Uterus (tissue), 3 donors: ENCODE measurements at regions not wholly inside any gene's neighbourhood (a gene's known extent, or its start where the extent isn't known, plus 50 kb on each side); places are given as distances from the start of the nearest gene placed in this dataset.

ENCODE experiments used
- DNase-seq, 2 donors: peaks; one replicate each; pipeline ENCODE4 v3.0.0-alpha.2; 2019 to 2020
- H3K27ac ChIP-seq, 2 donors: fragments of 200-600 bp; sonication (generic); 1 replicate in 1 of 2; 2 replicates in 1 of 2; pipeline ENCODE4 v1.5.1; 2016 to 2018
- H3K27me3 ChIP-seq, 2 donors: fragments of 200-600 bp; sonication (generic); one replicate each; pipeline ENCODE4 v1.5.1; 2018 to 2019; ENCODE audit warnings: control low read depth in 1 of 2
- H3K36me3 ChIP-seq, 2 donors: fragments of 200-600 bp; sonication (generic); one replicate each; pipeline ENCODE4 v1.5.1; 2019; ENCODE audit warnings: control low read depth in 1 of 2
- H3K4me1 ChIP-seq, 2 donors: fragments of 200-600 bp; sonication (generic); one replicate each; pipeline ENCODE4 v1.5.1; 2018 to 2019; ENCODE audit warnings: control low read depth in 1 of 2
- H3K4me3 ChIP-seq, 2 donors: fragments of 200-600 bp; sonication (generic); 1 replicate in 1 of 2; 2 replicates in 1 of 2; pipeline ENCODE4 v1.5.1; 2018 to 2019; ENCODE audit warnings: mild to moderate bottlenecking in 1 of 2
- H3K9me3 ChIP-seq, 2 donors: fragments of 200-600 bp; sonication (generic); one replicate each; pipeline ENCODE4 v1.5.1; 2019; ENCODE audit warnings: control low read depth in 1 of 2
- CTCF ChIP-seq, 4 experiments: fragments of 200-600 bp in 2 of 4; fragments of 450-650 bp in 2 of 4; sonication (generic) in 2 of 4; IDR thresholded peaks; one replicate each; pipeline ENCODE4 v1.5.1; 2016 to 2019; ENCODE audit warnings: antibody characterized with exemption in 4 of 4, mild to moderate bottlenecking in 2 of 4, moderate library complexity in 1 of 4
- POLR2A ChIP-seq, 2 donors: fragments of 450-650 bp; IDR thresholded peaks; one replicate each; pipeline ENCODE4 v1.6.1; 2016; ENCODE audit warnings: antibody characterized with exemption in 2 of 2, mild to moderate bottlenecking in 1 of 2, moderate library complexity in 1 of 2
- intact Hi-C: fragments of 100-400 bp; cut with DNase I; formaldehyde crosslinking; loops from one replicate; pipeline ENCODE4 v1.15.1; 2023; ENCODE audit warnings: low total_unique reads
- donor health status: DM: yes; HTN: yes; CAD: no.

- DNase-seq: no peak
- intact Hi-C loops: no loop called here
Observed at GRCh38 chr5:73325546-73325945, 123.0 kb downstream of the FOXD1 start.

GRCh38 chr5:73323466-73323865 lies 125.1 kb downstream of the FOXD1 start:
- no peaks in the 10 kb centered on the region for H3K9me3 ChIP-seq
- intact Hi-C loops: no loop called here
- H3K36me3 ChIP-seq: no peaks in the 10 kb centered on the region
- no peaks in the 10 kb centered on the region for H3K4me1 ChIP-seq
- no peaks in the 10 kb centered on the region for H3K27me3 ChIP-seq
- TF ChIP-seq POLR2A (IDR thresholded peaks at IDR 0.05) (no peak), CTCF (IDR thresholded peaks at IDR 0.05) (no peak)
- no peak for DNase-seq
- no peak overlapping the region for H3K27ac ChIP-seq
- H3K4me3 ChIP-seq: no peak overlapping the region

More at GRCh38 chr5:73325546-73325945, 123.0 kb downstream of the FOXD1 start:
- H3K4me1 ChIP-seq: no peaks in the 10 kb centered on the region
- H3K36me3 ChIP-seq: no peaks in the 10 kb centered on the region
- H3K27ac ChIP-seq: no peak overlapping the region
- no peaks in the 10 kb centered on the region for H3K27me3 ChIP-seq
- H3K4me3 ChIP-seq: no peak overlapping the region
- no peak for TF ChIP-seq CTCF (IDR thresholded peaks at IDR 0.05)
- TF ChIP-seq POLR2A (IDR thresholded peaks at IDR 0.05): no peak
- no peaks in the 10 kb centered on the region for H3K9me3 ChIP-seq

GRCh38 chr5:73322437-73323076 lies 126.0 kb downstream of the FOXD1 start:
- Histone ChIP-seq H3K27ac (no peak overlapping the region), H3K36me3 (no peaks in the 10 kb centered on the region), H3K9me3 (no peaks in the 10 kb centered on the region), H3K27me3 (no peaks in the 10 kb centered on the region), H3K4me1 (no peaks in the 10 kb centered on the region), H3K4me3 (no peak overlapping the region)
- intact Hi-C loops: no loop called here
- TF ChIP-seq POLR2A (IDR thresholded peaks at IDR 0.05) (no peak), CTCF (IDR thresholded peaks at IDR 0.05) (no peak)
- no peak for DNase-seq

- no peak for DNase-seq
- Histone ChIP-seq H3K27ac (no peak overlapping the region), H3K9me3 (no peaks in the 10 kb centered on the region), H3K4me1 (no peaks in the 10 kb centered on the region), H3K4me3 (no peak overlapping the region), H3K36me3 (no peaks in the 10 kb centered on the region), H3K27me3 (no peaks in the 10 kb centered on the region)
- TF ChIP-seq CTCF (IDR thresholded peaks at IDR 0.05) (no peak), POLR2A (IDR thresholded peaks at IDR 0.05) (no peak)
- intact Hi-C loops: no loop called here
Observed at GRCh38 chr5:73321757-73322436, 126.7 kb downstream of the FOXD1 start.

- TF ChIP-seq CTCF (IDR thresholded peaks at IDR 0.05) (no peak), POLR2A (IDR thresholded peaks at IDR 0.05) (no peak)
Observed at GRCh38 chr5:73319036-73319435, 129.5 kb downstream of the FOXD1 start.

More at GRCh38 chr5:73319036-73319435, 129.5 kb downstream of the FOXD1 start:
- Histone ChIP-seq H3K4me1 (no peaks in the 10 kb centered on the region), H3K4me3 (no peak overlapping the region), H3K27ac (no peak overlapping the region), H3K27me3 (peaks cover 0 to 7% of the 10 kb centered on the region in 2 donors), H3K9me3 (no peaks in the 10 kb centered on the region), H3K36me3 (no peaks in the 10 kb centered on the region)
- intact Hi-C loops: no loop called here
- no peak for DNase-seq
